Non-pigmented ciliary epithelial cell (primary cell): ENCODE measurements at regions not wholly inside any gene's neighbourhood (a gene's known extent, or its start where the extent isn't known, plus 50 kb on each side); places are given as distances from the start of the nearest gene placed in this dataset.
"Not testable (repeated sequence)": the region's sequence is repeated elsewhere in the genome, so short reads cannot be mapped to it uniquely, and the experiment has no call there.

Source experiments
- DNase-seq: peaks from one replicate; pipeline ENCODE4 v3.0.0-alpha.2; 2010; ENCODE audit warnings: low read depth

DNA sequence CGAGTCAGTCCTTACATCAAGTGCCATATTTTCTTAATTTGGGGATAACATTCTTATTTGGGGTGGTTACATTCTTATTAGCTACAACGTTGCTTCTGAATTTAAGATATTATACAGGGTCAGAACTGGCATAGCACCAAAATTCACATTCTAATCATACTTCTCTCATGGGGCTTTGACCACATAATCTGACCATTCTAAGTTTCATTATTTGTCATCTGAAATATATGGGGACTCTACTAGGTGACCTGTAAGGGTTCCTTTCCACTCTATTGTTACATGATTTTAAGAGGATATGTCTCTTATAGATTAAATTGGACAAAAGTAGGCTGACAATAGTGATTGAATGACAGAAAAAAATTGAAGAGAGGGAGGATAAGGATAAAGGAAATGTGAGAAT is 536.5 kb downstream of the KCTD12 start:
- no peak for DNase-seq

DNA sequence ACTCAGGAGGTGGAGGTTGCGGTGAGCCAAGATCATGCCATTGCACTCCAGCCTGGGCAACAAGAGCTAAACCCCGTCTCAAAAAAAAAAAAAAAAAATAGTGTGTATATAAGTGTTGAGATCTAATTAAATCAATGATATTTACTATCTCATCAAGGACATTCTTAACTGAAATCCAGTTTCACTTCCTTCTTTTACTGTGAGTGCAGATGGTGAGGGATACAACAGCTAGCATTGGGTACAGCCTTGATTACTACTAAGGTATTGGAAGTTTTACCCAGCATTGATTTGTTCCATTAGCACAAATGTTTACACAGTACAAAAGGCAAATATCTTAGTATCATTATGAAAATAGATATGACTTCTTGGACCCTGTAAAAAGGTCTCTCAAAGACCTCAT is 546.6 kb downstream of the KCTD12 start:
- no peak for DNase-seq

DNA sequence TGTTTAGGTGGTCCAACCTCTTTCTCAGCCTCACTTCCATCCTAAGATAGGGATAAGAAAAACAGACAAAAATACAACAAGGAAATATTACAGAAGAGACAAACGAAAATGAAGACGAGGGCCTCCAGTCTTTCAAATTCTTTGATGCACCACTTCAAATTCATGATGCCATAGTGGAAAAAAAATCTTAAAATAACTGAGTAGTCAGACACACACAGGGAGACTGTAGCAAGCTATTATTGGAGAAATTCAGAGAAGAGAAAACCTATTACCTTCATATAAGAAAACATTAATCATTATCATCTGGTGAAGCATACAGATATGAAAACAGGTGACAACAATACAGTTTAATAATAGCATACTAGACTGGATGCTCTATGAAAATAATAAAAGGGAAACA is 548.2 kb downstream of the KCTD12 start:
- DNase-seq = no peak

DNA sequence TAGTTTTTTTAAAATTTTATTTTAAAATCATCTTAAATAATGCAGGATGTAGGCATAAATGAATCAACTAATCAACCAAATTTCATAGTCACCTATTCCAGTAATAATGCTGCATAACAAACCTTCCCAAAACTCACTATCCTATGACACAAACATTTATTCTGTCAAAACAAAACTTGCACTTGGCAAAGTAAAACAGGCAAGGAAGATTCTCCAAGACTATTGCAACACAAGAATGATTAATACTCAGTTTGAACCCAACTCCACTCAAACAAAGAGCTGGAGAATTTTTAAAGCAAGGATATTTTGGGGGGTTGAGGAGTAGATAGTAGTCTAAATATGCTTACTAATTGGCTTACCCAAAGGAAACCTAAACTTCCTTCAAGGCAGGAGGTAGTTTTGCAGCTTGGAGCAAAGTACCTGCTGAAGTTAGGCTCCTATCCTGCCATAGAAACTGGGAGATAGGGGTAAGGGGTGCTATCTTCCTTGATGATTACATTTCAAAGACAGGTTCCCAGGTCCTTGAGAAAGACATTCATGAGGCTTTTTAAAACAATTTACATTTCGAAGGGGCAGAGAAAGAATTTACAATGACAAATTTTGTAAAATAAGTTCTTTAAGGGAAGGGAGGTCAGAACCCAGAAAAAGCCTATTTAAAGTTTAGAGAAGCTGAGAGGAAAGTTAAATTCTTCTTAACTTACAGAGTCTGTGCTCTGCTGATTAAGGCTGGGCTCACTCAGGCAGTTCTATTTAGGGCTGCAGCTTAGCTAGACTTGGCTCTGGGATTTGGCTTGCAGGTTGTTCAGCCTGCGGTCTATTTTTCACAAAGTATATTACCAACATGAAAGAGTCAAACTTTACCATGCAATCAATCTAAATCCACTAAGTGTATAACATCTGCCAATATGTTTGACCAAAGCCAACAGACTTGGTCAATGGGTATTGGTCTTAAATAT is 549.0 kb downstream of the KCTD12 start:
- no peak for DNase-seq

DNA sequence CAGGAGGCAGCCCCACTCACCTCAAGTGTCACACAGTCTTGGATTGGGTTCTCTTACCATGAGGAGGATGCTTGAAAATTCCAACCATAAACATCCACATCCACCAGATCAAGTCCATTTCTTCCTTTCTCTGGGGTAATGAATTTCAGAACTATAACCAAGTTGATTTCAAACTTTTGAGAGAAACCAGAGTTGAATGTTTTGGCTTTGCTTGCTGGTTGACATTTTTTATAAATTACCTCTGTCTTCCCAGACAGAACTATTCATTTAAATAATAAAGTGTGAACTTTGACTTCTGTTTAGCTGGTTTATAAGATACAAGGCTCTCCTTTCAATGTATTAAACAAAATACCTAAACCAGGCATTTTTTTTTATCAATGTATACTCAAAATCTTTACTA is 550.7 kb downstream of the KCTD12 start:
- DNase-seq = no peak

DNA sequence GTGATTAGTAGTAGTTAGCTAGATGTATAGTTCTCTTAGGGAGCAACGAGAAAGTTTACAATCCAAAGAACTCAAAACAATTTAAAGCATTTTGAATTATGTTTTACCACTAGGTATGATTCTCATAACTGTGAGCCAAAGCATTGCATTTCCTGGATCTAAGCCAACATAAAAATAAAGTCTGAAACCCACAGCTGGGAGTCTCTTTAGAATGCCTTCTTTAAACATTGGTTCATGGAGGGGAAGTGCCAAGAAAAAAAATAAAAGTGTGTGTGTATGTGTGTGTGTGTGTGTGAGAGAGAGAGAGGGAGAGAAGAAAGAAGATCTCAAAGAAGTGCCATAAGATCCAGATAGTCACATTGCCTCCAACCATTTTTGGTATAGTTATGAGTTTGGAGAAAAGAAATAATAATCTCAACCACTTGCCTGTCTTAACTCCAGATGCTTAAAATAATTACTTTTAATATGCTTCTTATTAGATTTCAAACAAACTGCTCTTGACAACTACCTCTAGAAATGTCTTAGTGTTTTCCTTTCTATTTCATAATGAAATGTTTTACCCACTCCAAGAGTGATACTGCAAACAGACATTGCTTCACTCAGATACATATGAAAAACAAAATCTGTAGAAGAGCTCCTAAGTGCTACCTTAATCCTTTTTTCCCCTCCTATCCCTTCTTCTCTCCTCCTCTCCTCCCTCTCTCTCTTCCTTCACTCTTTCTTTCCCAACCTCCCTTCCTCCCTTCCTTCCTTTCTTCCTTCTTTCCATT is 554.1 kb downstream of the KCTD12 start:
- DNase-seq = peak; percentile 47

DNA sequence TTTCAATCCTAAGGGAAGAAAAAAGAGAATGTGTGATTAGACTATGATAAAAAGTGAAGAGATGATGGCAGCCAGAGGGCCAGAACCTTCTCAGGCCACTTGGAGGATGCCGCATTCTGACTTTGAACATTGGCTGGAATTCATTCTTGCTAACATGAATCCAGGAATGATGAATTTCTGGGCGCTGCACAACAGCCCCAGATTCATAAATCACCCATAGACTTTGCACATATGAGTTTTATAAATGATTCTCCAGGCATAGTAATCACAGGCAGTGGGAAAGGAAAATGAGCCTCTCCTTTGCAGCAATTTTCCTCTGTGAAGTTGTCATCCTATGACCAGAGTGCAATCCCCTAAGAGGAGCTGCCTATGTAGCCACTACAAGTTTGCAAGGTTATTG is 555.4 kb downstream of the KCTD12 start:
- DNase-seq = no peak

DNA sequence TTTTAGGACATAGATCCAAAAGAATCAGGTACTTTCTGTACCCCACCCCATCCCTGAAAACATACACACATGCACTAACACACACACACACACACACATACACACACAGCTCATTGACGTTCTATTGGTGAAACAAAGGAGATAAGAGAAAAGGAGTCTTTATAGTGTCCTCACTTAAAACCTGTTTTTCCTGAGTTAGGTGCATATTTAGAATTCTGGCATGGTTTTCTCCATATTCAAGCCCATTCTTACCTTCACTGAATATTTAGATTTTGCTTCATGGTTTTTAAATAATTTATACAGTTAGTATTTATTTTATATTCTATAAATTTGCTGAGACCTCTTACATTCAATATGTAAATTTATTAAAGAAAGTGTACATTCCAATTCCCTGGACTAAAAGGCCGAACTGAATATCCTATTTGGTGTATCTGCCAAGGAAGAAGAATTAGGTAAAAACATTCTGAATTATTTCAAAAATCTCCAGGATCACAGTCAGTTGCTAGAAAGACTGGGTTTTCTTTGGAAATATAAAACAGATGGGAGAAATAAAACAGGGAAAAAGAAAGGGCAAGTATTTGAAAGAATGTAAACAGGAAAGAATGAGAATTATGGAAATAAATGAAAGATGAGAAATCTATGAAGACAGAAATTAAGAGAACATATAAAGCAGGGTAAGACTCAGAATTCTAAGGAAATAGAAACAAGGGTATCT is 556.2 kb downstream of the KCTD12 start:
- DNase-seq = no peak

DNA sequence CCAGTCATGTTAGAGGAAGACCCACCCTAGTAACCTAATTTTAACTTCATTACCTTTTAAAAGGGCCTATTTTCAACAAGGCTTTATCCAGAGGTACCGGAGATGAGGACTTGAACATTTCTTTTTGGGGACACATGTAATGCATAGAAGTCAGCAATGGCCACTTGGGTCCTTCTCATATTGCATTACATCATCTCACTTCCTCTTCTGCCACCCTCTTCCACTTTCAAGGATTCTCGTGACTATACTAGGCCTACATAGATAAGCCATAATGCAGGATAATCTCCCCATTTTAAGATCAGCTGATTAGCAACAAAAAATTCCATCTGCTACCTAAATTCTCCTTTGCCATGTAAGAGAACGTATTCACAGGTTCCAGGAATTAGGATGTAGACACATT is 557.2 kb downstream of the KCTD12 start:
- DNase-seq = no peak

DNA sequence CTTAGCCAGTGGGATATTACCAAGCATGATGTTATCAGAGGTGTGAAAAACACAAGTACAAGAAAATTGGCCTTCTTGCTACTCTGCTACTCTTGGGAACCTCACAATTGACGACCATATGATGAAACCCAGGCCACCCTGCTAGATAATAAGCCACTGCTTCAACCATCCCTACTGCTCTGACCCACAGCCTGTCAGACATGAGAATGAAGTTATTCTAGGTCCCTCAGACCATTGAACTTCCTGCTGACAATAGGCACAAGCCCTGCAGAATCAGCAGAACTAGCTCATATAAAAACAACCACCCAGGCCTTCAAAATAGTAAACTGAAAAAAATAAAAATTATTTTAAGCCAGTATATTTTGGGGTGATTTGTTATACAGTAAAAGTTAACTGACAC is 559.9 kb downstream of the KCTD12 start:
- DNase-seq = no peak

DNA sequence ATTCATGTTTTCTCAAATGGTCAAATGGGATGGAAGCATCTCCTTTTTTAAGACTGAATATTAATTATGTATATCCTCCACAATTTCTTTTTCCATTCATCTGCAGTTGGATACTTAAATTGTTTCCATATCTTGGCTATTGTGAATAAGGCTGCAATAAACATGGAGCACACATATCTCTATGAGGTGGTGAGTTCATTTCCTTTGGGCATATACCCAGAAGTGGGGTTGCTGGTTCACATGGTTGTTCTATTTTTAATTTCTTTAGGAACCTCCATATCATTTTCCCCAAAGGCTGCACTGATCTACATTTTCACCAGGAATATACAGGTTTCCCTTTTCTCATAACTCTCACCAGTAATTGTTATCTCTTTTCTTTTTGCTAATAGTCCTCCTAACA is 566.3 kb downstream of the KCTD12 start:
- DNase-seq = no peak

DNA sequence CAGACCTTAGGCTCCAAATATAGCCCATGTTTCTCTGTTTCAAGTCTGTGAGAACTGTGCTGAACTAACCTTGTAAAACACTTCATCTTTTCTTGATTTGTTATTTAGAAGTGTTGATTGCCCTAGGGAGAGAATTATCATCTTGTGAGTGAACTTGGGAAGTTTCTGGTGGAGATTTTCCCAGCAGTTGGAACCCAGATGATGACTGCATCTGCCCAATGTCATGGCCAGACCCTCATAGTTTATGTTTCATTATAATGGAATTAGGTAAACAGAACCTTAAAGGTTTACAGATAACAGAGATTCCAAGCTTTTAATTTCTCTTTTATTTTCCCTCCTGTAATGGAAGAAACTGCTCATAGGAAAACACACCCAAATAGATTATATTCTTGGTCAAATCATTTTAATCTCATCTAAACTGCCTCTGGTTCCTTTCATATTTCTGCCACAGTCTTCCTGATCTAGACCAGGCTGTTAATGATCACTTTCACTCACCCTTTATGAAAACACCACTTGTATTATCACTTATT is 569.1 kb downstream of the KCTD12 start:
- DNase-seq = no peak

DNA sequence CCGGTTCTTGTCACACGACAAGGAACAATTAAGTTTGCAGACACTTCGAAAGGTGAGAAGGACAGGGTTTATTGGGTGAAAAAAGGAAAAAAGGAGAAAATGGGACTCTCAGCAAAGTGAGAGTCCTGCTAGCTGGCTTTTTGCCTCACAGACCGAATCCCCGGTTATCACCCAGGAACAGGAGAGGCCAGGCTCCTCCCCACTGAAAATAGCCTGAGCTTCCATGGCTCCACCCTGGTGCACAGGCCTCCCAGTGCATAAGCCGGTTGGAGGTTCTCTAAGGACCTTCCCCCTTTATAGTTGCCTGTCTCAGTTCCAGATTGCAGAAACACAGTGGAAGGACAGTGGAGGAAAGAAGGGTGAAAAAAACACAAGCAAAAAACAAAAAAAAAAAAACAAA is 571.7 kb downstream of the KCTD12 start:
- DNase-seq = no peak

DNA sequence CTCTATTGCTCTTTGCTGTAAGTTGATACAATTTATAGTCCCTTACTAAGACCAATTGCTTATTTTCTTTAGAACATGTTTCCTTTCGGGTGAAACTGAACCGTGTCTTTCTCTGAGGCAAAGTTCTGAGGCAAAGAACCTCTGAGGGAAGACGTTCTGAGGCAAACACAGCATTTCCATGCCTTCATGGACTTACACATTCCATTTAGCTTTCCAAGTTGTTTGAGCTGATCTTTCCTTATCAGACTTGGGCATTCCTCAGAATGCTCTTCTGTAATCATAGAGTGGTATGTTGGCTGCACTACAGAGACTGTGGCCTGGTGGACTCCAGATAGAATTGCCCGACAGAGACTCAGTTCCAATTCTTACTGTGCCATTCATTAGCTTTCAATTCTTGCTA is 579.1 kb downstream of the KCTD12 start:
- peak; percentile 54 for DNase-seq

DNA sequence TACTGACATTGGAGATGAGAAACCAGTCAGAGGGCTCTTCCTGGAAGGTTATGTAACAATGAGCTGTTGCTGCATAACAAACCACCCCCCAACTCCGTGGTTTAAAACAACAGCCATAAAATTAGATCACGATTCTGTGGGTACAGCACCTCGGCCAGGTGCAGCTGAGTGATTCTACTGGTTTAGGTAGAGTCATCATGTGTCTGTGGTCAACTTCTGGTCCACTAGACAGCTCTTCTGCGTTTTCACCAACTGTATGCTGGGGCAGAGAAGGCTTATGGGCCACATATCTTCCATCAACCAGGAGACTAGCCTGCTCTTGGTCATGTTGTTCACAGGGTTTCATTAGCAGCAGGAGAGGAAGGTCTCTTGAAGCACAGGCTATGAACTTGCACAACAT is 585.5 kb downstream of the KCTD12 start:
- no peak for DNase-seq

DNA sequence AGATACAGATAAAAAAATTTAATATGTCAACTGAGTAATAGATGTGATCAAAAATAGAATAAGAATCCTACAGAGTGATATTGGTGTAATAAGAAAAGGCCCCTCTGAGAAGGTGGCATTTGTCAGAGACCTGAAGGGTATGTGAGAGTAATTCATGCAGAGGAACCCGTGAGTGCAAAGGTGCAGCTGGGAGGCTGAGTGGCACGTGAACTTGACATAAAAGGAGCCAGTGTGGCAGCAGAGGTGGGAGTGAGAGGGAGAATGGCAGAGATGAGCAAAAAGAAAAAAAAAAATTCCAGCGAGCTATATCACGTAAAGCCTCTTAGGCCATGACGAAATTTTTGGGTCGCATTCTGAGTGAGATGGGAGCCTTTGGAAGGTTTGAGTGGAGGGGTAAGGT is 588.9 kb downstream of the KCTD12 start:
- no peak for DNase-seq

DNA sequence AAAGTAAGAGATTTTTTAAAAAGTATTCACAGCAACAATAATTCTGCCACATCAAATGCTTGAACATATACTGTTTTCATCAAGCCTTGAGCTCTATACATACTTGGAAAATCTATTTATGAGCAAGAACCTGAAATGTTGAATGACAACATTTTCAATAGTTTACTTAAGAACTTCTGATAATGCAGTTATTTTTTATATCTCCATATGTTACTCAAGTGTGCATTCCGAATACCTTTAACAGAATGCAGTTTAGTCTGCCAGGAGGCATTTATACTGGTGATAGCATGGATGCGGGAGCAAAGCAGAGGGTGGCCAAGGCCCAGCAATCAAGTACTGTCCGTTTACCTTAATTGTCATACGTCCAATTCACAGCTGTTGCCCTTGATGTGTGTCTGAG is 589.5 kb downstream of the KCTD12 start:
- no peak for DNase-seq

DNA sequence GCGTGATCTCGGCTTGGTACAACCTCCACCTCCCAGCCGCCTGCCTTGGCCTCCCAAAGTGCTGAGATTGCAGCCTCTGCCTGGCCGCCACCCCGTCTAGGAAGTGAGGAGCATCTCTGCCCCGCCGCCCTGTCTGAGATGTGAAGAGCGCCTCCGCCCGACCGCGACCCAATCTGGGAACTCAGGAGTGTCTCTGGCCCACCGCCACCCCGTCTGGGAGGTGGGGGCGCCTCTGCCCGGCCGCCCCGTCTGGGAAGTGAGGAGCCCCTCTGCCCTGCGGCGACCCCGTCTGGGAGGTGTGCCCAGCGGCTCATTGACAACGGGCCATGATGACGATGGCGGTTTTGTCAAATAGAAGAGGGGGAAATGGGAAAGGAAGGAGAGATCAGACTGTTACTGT is 591.2 kb downstream of the KCTD12 start:
- not testable (repeated sequence) for DNase-seq

DNA sequence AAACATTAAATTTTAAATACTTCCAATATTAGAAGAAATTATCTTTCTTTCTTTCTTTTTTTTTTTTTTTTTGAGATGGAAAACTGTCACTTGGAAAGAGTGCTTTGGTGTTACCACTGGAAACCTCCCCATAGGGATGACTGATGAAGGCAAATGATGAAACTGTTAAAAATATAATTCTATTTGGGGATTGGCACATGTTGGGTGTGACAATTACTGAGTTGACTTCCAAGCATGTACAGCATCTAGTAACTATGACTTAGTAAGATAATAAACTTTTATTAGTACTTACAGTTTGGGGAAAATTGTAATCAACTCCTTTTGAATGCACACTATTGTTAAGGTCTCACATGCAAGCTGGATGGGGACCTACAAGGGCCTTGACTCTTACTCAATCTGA is 592.5 kb downstream of the KCTD12 start:
- no peak for DNase-seq

DNA sequence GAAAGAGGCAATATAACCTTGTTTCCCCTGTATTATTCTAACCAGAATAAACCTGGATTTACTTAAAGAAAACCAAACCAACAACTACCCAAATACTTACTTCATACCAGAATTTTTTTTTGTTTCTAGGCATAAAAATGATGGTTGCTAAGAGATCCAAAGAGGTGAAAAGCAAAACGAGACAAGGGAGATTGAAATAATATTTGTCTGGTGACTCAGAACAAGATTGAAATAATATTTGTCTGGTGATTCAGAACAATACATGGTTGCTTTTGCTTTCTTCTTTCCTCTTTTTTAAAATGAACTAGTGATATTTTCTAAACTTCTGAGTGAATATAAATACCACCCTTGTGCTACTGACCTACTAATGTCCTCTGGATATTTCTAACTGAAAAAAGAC is 592.9 kb downstream of the KCTD12 start:
- peak; percentile 65 for DNase-seq

DNA sequence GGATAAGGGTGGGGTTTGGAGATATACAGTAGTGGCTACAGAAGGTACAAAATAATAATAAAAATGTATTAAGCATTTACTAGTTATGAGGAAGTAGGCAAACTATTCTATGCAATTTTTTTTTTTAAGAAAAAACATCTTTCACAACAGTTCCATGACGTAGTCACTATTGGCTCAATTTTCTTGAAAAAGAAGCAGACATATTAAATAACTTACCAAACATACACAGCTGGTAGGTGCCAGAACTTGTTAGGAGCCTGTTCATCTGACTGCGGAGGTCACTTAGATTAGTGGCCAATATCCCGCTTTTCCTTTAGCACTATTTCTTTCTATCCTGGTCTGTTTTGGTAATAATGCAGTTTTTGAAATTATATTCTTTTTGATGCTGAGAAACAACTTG is 593.5 kb downstream of the KCTD12 start:
- DNase-seq = no peak

DNA sequence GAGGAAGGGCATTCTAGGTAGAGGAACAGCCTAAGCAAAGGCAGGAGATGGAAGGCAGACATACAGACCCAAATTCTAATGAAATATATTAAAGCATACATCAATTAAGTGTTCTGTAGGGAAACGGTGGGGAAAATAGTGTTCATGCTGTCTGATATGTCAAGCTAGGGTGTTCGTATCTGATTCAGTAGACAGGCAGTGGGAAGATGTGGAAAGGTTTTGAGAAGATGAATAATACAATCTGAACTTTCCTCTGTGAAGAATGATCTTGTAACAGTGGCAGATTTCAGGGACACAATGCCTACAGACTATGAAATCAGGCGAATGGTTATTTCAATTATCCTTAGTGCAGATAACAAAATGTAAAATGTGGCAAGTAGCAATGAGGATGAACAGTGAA is 594.2 kb downstream of the KCTD12 start:
- DNase-seq = no peak
